Spleen (tissue), 11 donors: ENCODE measurements at regions not wholly inside any gene's neighbourhood (a gene's known extent, or its start where the extent isn't known, plus 50 kb on each side); places are given as distances from the start of the nearest gene placed in this dataset.

Experiments
- DNase-seq: peaks from one replicate; pipeline ENCODE4 v3.0.0-alpha.2; 2020
- H3K27ac ChIP-seq, 8 donors: fragments of 200-600 bp; sonication (generic) in 7 of 8; 1 replicate in 4 of 8; 2 replicates in 4 of 8; pipeline versions ENCODE4 v1.5.0 to v1.8.0; 2016 to 2021; ENCODE audit warnings: inconsistent platforms in 4 of 8, mild to moderate bottlenecking in 4 of 8, moderate library complexity in 1 of 8
- H3K27me3 ChIP-seq, 7 donors: fragments of 200-600 bp; sonication (generic) in 6 of 7; replicated peaks in 1 of 7; 1 replicate in 4 of 7; 2 replicates in 3 of 7; pipeline versions ENCODE4 v1.5.0 to v1.8.0; 2016 to 2021; ENCODE audit warnings: inconsistent platforms in 3 of 7, mild to moderate bottlenecking in 1 of 7
- H3K36me3 ChIP-seq, 6 donors: fragments of 200-600 bp; sonication (generic) in 5 of 6; 1 replicate in 4 of 6; 2 replicates in 2 of 6; pipeline versions ENCODE4 v1.5.0 to v1.8.0; 2016 to 2021; ENCODE audit warnings: inconsistent platforms in 2 of 6
- H3K4me1 ChIP-seq, 6 donors: fragments of 200-600 bp; sonication (generic) in 5 of 6; 1 replicate in 3 of 6; 2 replicates in 3 of 6; pipeline versions ENCODE4 v1.5.0 to v1.8.0; 2016 to 2021; ENCODE audit warnings: inconsistent platforms in 3 of 6
- H3K4me3 ChIP-seq, 8 donors: fragments of 200-600 bp; sonication (generic) in 7 of 8; 1 replicate in 4 of 8; 2 replicates in 4 of 8; pipeline versions ENCODE4 v1.5.0 to v1.8.0; 2016 to 2021; ENCODE audit warnings: inconsistent platforms in 4 of 8, mild to moderate bottlenecking in 4 of 8, moderate library complexity in 2 of 8
- H3K9me3 ChIP-seq, 8 donors: fragments of 200-600 bp; sonication (generic) in 7 of 8; 1 replicate in 4 of 8; 2 replicates in 4 of 8; pipeline versions ENCODE4 v1.5.0 to v1.8.0; 2016 to 2021; ENCODE audit warnings: inconsistent platforms in 4 of 8
- POLR2A ChIP-seq, 3 donors: fragments of 450-650 bp; IDR thresholded peaks; one replicate each; pipeline ENCODE4 v1.5.1; 2017; ENCODE audit warnings: antibody characterized with exemption in 3 of 3, mild to moderate bottlenecking in 1 of 3
- POLR2AphosphoS5 ChIP-seq, 3 donors: sonication (generic); formaldehyde crosslinking; IDR thresholded peaks; one replicate each; pipeline ENCODE4 v1.5.1; 2017; ENCODE audit warnings: antibody characterized with exemption in 3 of 3
- WGBS, 5 donors: extraction: QIAGEN DNeasy Blood & Tissue Kit in 3 of 5; methylation state at CpG; one replicate each; pipeline versions ENCODE4 v1.1.5 to v1.1.7; 2013 to 2018; 5-methylcytosine and 5-hydroxymethylcytosine counted together
- intact Hi-C: fragments of 100-400 bp; cut with DNase I; formaldehyde crosslinking; loops from one replicate; pipeline ENCODE4 v1.15.0; 2023; ENCODE audit warnings: low total_unique reads
- TF ChIP-seq, protein P1 (sequence below), 11 experiments: fragments of 200-600 bp in 7 of 11; fragments of 450-650 bp in 4 of 11; sonication (generic) in 4 of 11; IDR thresholded peaks in 8 of 11; conservative IDR thresholded peaks in 3 of 11; 1 replicate in 7 of 11; 2 replicates in 4 of 11; pipeline versions ENCODE4 v1.4.0 to v1.8.0; 2016 to 2021; ENCODE audit warnings: antibody characterized with exemption in 11 of 11, inconsistent platforms in 4 of 11, mild to moderate bottlenecking in 1 of 11
- donor health status: healthy with polysubstance abuse.
- donor health status: DM: no; HTN: no; CAD: no; lungs with moderate emphysema.
- donor health status: DM: no; HTN: no; CAD: no.
- donor health status: Bipolar disorder and iron deficiency.
- donor health status: healthy.
- donor health status: DM: no; HTN: no; CAD: no.
- donor health status: DM: yes; HTN: yes; CAD: no.

DNA sequence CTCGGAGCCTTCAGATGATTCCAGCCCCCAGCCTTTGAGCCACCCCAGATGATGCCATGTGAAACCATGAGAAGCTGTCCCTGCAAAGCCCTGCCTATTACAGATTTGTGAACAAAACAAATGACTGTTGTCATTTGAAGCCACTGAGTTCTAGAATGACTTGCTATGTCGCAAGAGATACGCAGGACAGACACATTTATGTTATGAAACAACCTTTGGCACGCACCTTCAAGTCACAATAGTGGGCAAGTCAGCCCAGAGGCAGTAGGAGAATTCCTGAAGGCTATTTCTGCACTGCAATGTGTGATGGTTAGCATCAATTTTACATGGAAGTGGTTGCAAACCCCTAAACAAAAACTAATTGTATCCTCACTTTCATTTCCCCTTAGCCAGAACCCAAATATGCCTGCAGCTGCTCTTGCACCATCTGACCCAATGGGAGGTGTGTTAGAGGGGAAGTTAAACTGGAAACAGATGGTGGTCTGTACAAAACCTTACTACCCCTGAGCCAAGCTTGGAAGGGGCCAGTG is 174.4 kb upstream of the ATP6AP2 start:
- Histone ChIP-seq H3K4me3 (no peak overlapping the region), H3K27me3 (no peaks in the 10 kb centered on the region), H3K36me3 (no peaks in the 10 kb centered on the region), H3K9me3 (peaks cover 0 to 30% (median 11%) of the 10 kb centered on the region in 8 donors), H3K27ac (no peak overlapping the region), H3K4me1 (peaks cover 0 to 9% (median 0%) of the 10 kb centered on the region in 6 donors)
- WGBS, 5 donors, result 33 to 82% (median 39%) methylated on average over 4 of the region's 4 CpGs
- DNase-seq, result no peak
- intact Hi-C loops, result no loop called here
- TF ChIP-seq, protein P1, sequence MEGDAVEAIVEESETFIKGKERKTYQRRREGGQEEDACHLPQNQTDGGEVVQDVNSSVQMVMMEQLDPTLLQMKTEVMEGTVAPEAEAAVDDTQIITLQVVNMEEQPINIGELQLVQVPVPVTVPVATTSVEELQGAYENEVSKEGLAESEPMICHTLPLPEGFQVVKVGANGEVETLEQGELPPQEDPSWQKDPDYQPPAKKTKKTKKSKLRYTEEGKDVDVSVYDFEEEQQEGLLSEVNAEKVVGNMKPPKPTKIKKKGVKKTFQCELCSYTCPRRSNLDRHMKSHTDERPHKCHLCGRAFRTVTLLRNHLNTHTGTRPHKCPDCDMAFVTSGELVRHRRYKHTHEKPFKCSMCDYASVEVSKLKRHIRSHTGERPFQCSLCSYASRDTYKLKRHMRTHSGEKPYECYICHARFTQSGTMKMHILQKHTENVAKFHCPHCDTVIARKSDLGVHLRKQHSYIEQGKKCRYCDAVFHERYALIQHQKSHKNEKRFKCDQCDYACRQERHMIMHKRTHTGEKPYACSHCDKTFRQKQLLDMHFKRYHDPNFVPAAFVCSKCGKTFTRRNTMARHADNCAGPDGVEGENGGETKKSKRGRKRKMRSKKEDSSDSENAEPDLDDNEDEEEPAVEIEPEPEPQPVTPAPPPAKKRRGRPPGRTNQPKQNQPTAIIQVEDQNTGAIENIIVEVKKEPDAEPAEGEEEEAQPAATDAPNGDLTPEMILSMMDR (IDR thresholded peaks at IDR 0.05 in 8 of 11, conservative IDR thresholded peaks at IDR 0.05 in 3 of 11), result no peak
- no peak for TF ChIP-seq POLR2AphosphoS5 (IDR thresholded peaks at IDR 0.05)
- no peak for TF ChIP-seq POLR2A (IDR thresholded peaks at IDR 0.05)

DNA sequence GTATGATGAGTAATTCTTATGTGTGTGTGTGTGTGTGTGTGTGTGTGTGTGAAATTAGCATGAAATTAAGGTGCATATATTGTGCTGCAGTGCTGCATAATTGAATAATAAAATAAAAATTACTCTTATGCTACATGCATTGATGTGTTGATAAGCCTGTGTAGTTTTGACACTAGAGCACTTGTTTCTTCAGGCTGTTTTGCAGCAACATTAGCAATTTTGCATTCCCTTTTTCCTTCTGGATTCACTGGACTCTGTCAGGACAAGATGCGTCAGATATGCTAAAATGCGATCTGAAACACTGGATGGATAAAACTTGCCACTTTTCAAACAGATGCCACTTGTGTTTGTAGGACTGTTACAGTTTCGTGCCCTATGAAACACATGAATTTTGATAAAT is 175.4 kb upstream of the ATP6AP2 start:
- no peak for DNase-seq
- no peaks in the 10 kb centered on the region for H3K27me3 ChIP-seq
- H3K27ac ChIP-seq, result no peak overlapping the region
- peaks cover 0 to 9% (median 0%) of the 10 kb centered on the region in 6 donors for H3K4me1 ChIP-seq
- no peaks in the 10 kb centered on the region for H3K36me3 ChIP-seq
- 86 to 98% (median 94%) methylated on average over 3 of the region's 3 CpGs for WGBS, 5 donors
- no peak overlapping the region for H3K4me3 ChIP-seq
- H3K9me3 ChIP-seq, result peaks cover 0 to 28% (median 10%) of the 10 kb centered on the region in 8 donors
- TF ChIP-seq POLR2A (IDR thresholded peaks at IDR 0.05) (no peak), POLR2AphosphoS5 (IDR thresholded peaks at IDR 0.05) (no peak)
- TF ChIP-seq, protein P1 (IDR thresholded peaks at IDR 0.05 in 8 of 11, conservative IDR thresholded peaks at IDR 0.05 in 3 of 11), result no peak
- intact Hi-C loops, result no loop called here

DNA sequence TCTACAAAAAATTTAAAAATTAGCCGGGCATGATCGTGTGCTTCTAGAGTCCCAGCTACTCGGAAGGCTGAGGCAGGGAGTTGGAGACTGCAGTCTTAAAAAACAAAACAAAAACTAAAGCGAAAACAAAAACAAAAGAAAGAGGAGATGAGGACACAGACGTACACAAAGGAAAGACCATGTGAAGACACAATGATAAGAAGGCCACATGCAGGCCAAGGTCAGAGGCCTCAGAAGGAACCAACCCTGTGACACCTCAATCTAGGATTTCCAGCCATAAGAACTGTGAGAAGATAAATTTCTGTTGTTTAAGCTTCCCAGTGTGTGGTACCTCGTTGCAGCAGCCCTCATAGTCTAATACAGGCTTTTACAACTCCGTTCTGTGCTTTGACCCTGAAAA is 177.0 kb upstream of the ATP6AP2 start:
- TF ChIP-seq, protein P1 (IDR thresholded peaks at IDR 0.05 in 8 of 11, conservative IDR thresholded peaks at IDR 0.05 in 3 of 11), result no peak
- TF ChIP-seq POLR2A (IDR thresholded peaks at IDR 0.05) (no peak), POLR2AphosphoS5 (IDR thresholded peaks at IDR 0.05) (no peak)
- no peak overlapping the region for H3K4me3 ChIP-seq
- no peak for DNase-seq
- H3K27me3 ChIP-seq, result no peaks in the 10 kb centered on the region
- peaks cover 0 to 12% (median 1%) of the 10 kb centered on the region in 8 donors for H3K9me3 ChIP-seq
- no peaks in the 10 kb centered on the region for H3K36me3 ChIP-seq
- intact Hi-C loops, result no loop called here
- peaks cover 0 to 9% (median 0%) of the 10 kb centered on the region in 6 donors for H3K4me1 ChIP-seq
- H3K27ac ChIP-seq, result no peak overlapping the region
- WGBS, 5 donors, result 75 to 85% (median 82%) methylated on average over 7 of the region's 7 CpGs

DNA sequence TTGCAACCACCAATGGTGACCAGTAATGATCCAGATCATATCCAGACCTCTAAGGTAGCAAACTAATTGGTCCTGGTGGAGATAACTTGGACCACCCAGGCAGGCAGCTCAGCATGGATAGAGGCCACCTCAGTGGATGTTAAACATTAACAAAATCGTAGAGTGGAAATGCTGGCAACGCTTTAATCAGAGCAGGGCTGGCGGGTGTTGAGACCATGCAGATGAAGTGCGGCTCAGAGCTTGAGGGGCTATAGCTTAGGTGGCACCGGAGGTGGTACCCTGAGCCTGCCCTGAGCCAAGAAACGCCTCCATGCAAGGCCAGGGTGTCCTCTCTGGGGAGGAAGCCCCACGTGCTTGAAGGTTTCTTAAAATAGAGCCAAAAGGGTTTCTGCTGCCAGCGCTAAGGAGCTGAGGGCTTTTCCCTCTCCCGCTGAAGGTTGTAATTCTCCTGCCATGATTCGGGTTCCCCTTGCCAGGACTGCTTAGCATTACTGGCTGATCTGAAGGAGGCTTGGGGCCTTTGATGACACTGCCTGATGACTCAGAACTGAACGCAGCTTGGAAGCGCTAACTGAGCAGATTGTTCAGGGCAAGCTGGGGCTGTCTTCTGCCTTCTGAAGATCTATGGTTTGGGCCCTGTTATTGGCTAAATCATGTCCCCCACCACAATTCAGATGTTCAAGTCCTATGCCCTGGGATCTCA is 177.8 kb upstream of the ATP6AP2 start:
- Histone ChIP-seq H3K4me1 (peaks cover 0 to 9% (median 0%) of the 10 kb centered on the region in 6 donors), H3K4me3 (no peak overlapping the region), H3K36me3 (no peaks in the 10 kb centered on the region), H3K27ac (no peak overlapping the region), H3K9me3 (peaks cover 0 to 5% (median 0%) of the 10 kb centered on the region in 8 donors), H3K27me3 (no peaks in the 10 kb centered on the region)
- DNase-seq, result no peak
- TF ChIP-seq, protein P1 (IDR thresholded peaks at IDR 0.05 in 8 of 11, conservative IDR thresholded peaks at IDR 0.05 in 3 of 11), result no peak
- TF ChIP-seq POLR2A (IDR thresholded peaks at IDR 0.05) (no peak), POLR2AphosphoS5 (IDR thresholded peaks at IDR 0.05) (no peak)
- WGBS, 5 donors, result 62 to 73% (median 67%) methylated on average over 10 to 12 of the region's 12 CpGs
- intact Hi-C loops, result no loop called here
